NB4 (cell line): ENCODE measurements at regions not wholly inside any gene's neighbourhood (a gene's known extent, or its start where the extent isn't known, plus 50 kb on each side); places are given as distances from the start of the nearest gene placed in this dataset.

Experiments
- CTCF ChIP-seq: IDR thresholded peaks from one replicate; pipeline ENCODE4 v1.5.1; 2012; ENCODE audit warnings: low read depth, low read length
- MYC ChIP-seq: IDR thresholded peaks from 2 replicates; pipeline ENCODE4 v1.6.1; 2011; ENCODE audit warnings: low read depth, low read length
- POLR2A ChIP-seq: IDR thresholded peaks from 2 replicates; pipeline ENCODE4 v1.6.1; 2011; ENCODE audit warnings: mild to moderate bottlenecking; ENCODE audit not compliant: insufficient read length; ENCODE audit errors: extremely low read depth

- TF ChIP-seq MYC (no peak), POLR2A (no peak), CTCF (no peak)
Measured at GRCh38 chr12:60174476-60174875, 578.6 kb downstream of the SLC16A7 start.
